ENCODE measurements at regions not wholly inside any gene's neighbourhood (a gene's known extent, or its start where the extent isn't known, plus 50 kb on each side); places are given as distances from the start of the nearest gene placed in this dataset.

GRCh38 chr7:126286317-126286716 is 966.4 kb downstream of the GRM8 start:
- ChIA-PET CTCF (no interaction called here), POLR2A (no interaction called here)
- TF ChIP-seq MAFK (IDR thresholded peaks at IDR 0.05; ENCODE audit: partially characterized antibody) (no peak), HEYL (CRISPR knock-in tag; IDR thresholded peaks at IDR 0.05) (no peak), JUN (IDR thresholded peaks at IDR 0.05) (no peak)
- 11% methylated on average over 2 of the region's 2 CpGs for WGBS (ENCODE audit: missing lambda C conversion rate)
- Histone ChIP-seq H3K4me1 (no peaks in the 10 kb centered on the region), H3K27ac (no peak overlapping the region), H3K4me2 (no peak overlapping the region), H3K9me3 (no peaks in the 10 kb centered on the region), H3K4me3 (no peak overlapping the region)
- no peak for FAIRE-seq
- no peak for DNase-seq (ENCODE audit: low read depth in 1 of 2, low spot score in 1 of 2)
- ATAC-seq: no peak

GRCh38 chr7:126236261-126236660 is 1016.5 kb downstream of the GRM8 start:
- no peak for DNase-seq (ENCODE audit: low read depth in 1 of 2, low spot score in 1 of 2)
- Histone ChIP-seq H3K4me3 (no peak overlapping the region), H3K4me2 (no peak overlapping the region), H3K9me3 (no peaks in the 10 kb centered on the region), H3K4me1 (no peaks in the 10 kb centered on the region), H3K27ac (no peak overlapping the region)
- 16% methylated on average over 5 of the region's 5 CpGs for WGBS (ENCODE audit: missing lambda C conversion rate)
- ChIA-PET POLR2A (no interaction called here), CTCF (no interaction called here)
- no peak for ATAC-seq
- TF ChIP-seq HOXB5 (CRISPR knock-in tag; IDR thresholded peaks at IDR 0.05) (no peak), MAX (IDR thresholded peaks at IDR 0.05) (no peak), ZC3H11A (IDR thresholded peaks at IDR 0.05) (no peak), MYC (IDR thresholded peaks at IDR 0.05; ENCODE audit: borderline replicate concordance, low read length) (no peak), ATOH8 (CRISPR knock-in tag; IDR thresholded peaks at IDR 0.05; ENCODE audit: low read depth) (no peak), CBX8 (IDR thresholded peaks at IDR 0.05) (no peak)
- no peak for FAIRE-seq

- no peak for FAIRE-seq
- WGBS (ENCODE audit: missing lambda C conversion rate): 16% methylated on average over 4 of the region's 4 CpGs
- ChIA-PET POLR2A (no interaction called here), CTCF (no interaction called here)
- TF ChIP-seq MAX (IDR thresholded peaks at IDR 0.05) (no peak), E2F6 (IDR thresholded peaks at IDR 0.05; ENCODE audit: borderline replicate concordance, low read depth) (no peak), HOXB5 (CRISPR knock-in tag; IDR thresholded peaks at IDR 0.05) (no peak), BHLHE40 (IDR thresholded peaks at IDR 0.05; ENCODE audit: low read depth, low read length) (no peak), CEBPB (IDR thresholded peaks at IDR 0.05) (no peak), HOXA7 (CRISPR knock-in tag; IDR thresholded peaks at IDR 0.05) (no peak), NFE2L2 (conservative IDR thresholded peaks at IDR 0.05; ENCODE audit: low read length) (no peak), SREBF2 (IDR thresholded peaks at IDR 0.05) (no peak), ZC3H11A (IDR thresholded peaks at IDR 0.05) (no peak), HEYL (CRISPR knock-in tag; IDR thresholded peaks at IDR 0.05) (no peak), POLR2AphosphoS2 (conservative IDR thresholded peaks at IDR 0.05; ENCODE audit: low read length) (no peak), JUNB (IDR thresholded peaks at IDR 0.05) (no peak), HES2 (IDR thresholded peaks at IDR 0.05) (no peak), BCL3 (IDR thresholded peaks at IDR 0.05) (no peak), POLR2A (IDR thresholded peaks at IDR 0.05; ENCODE audit: low read length) (no peak)
- Histone ChIP-seq H3K4me2 (no peak overlapping the region), H3K4me3 (no peak overlapping the region), H3K9me3 (peaks cover 3% of the 10 kb centered on the region; the same call in 1 of the 3 replicates), H3K27ac (no peak overlapping the region), H3K4me1 (no peaks in the 10 kb centered on the region)
- no peak for DNase-seq (ENCODE audit: low read depth in 1 of 2, low spot score in 1 of 2)
- ATAC-seq: no peak
These were observed 1024.2 kb downstream of the GRM8 start for GRCh38 chr7:126228356-126229061.
